ENCODE measurements at regions not wholly inside any gene's neighbourhood (a gene's known extent, or its start where the extent isn't known, plus 50 kb on each side); places are given as distances from the start of the nearest gene placed in this dataset.

DNA sequence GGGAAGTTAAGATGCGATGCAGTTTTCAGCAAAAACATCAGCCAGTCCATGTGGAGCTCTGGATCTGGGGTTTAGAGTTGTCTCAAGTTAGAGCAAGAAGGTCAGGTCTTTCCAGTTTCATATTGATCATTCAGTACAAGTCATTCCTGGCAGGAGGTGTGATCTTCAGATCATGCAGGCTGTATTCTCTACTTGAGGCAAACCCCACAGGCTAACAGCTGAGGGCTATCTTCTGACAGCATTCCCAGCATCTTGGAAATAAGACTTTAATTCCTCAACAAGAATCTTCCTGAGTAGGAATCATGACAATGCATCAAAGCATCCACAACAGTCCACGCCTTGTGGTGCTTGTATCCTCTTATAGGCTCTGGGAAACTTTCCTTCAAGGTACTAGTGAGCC, 94.9 kb upstream of the ZNF438 start:
- TF ChIP-seq CTCF (IDR thresholded peaks at IDR 0.05; ENCODE audit: insufficient read depth, low read depth, low read length) (no peak), EZH2 (IDR thresholded peaks at IDR 0.05; ENCODE audit: insufficient read depth, low read length) (no peak)

Data from astrocyte (in vitro differentiated cells and primary cell).